DMS 273 (cell line): ENCODE measurements at regions not wholly inside any gene's neighbourhood (a gene's known extent, or its start where the extent isn't known, plus 50 kb on each side); places are given as distances from the start of the nearest gene placed in this dataset.
A peak's percentile ranks its signal among the peaks of the same experiment; 100 is the strongest.

ENCODE experiments used
- DNase-seq: peaks from one replicate; lab custom pipeline; 2025; ENCODE audit not compliant: unreplicated experiment; lab: John Stamatoyannopoulos, UW

DNA sequence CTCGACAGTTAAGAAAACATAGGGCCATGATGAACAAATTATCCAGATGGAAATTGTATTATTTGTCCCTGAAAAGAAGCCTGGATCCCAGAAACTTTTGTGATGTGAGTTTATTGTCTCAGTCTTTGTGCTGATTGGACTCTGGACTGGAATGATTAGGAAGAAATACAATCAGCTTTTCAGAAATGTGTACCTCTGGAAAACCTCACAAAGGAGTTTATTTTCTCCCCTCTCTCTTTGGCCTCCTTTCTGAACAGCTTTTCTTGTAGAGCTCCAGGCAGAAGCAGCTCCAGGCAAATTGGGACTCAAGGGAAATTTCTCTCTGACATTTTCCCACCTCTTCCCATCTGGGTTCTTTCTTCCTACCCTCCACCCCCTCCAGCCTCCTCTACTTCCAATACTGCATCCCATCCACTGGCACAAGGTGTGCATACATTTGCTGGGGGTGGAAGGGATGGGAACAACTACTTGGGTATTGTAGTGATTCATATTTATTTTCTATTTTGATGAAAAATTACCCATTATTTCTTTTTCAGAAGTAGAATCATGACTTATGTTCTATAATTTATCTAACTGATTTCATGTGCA is 119.7 kb downstream of the CD47 start:
- DNase-seq: no peak

DNA sequence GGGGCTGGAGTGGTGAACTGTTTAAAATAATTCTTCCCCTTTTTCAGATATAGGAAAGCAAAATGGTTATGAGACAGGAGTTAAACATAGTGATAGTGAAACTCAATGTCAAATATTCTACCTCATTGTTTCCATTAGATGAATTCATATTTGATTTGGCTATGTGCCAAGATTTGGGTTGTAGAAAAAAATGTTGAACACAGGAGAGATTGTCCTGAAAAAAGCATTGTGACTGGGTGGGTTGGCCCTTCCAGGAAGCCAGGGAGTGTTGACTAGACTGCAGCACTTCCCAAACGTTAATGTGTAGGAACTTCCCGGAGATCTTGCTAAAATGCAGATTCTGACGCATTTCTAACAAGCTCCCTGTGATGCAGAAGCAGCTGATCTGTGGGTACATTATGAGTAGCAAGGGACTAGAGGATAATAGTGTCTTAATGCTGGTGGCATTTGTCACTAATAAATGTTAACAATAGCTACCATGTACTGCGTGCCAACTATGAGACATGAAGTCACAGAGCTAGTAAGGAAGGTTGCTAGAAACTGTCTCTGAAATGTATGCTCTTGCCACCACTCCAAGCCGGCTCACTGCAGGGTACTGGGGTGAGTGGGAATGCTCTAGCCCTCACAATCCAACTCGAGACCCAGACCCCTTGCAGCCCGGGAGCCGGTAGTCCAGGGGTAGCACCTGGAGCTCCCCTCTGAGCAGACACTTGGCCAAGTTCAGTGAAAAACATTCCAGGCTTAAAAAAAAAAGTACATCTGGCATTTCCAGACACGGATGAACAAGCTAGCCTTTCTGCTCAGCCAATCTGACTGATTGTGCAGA is 120.6 kb downstream of the CD47 start:
- no peak for DNase-seq

DNA sequence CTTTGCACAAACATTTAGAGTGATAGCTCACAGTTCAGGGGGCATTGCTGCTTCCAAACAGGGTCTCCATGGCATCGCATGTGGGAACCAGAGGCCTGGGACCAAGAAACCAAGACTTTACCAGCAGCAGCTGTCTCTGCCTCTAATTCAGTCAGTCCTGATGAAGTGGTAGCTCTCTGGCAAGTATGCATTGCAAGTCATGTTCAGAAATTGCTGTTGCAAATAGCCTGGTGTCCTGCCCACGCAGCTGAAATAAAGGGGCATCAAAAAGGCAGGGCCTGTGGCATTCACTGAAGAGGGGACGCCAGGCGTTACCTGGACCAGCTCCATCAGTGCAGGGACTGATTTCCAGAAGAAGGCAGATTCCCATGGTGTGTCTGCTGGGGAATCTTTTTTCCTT is 121.3 kb downstream of the CD47 start:
- DNase-seq: no peak

DNA sequence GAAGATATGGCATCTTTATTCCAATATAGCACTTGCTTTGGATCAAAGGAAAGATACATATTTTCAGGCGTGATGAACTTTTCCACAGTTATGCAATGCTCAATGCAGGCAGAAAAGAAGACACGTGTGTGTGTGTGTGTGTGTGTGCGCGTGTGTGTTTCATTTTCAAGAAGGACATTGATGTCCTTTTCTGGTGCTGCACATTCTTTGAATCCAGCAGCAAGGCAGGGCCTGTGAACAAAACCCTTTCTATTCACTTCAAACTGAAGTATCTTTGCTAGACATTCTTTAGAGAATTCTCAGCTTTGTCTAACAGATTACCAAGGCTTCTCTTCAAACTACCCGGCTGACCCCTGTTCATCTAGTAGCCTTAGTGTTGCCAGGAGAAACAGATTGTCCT is 124.6 kb downstream of the CD47 start:
- DNase-seq: no peak

DNA sequence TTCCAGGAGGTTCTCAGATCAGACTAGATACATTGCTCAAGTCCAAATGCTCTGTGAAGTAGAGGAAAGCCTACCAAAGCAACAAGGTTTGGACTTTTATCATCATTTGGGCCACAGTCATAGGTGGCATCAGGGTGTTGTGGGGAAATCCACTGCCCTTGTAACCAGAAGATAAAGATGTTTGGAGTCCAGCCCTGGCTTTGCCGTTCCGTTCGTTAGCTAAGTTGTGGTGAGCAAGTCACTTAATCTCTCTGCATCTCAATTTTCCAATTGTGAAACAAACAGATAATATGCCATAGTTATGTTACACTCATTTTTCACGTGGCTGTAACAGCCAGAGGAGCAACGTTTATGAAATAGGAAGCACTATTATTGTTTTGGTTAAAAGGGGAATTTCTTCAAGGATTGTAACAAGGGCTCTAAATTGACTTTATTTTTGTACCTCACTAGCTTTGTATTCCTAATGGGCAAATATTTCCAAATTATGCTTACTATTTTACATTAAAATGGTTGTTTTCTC is 125.6 kb downstream of the CD47 start:
- DNase-seq: no peak

DNA sequence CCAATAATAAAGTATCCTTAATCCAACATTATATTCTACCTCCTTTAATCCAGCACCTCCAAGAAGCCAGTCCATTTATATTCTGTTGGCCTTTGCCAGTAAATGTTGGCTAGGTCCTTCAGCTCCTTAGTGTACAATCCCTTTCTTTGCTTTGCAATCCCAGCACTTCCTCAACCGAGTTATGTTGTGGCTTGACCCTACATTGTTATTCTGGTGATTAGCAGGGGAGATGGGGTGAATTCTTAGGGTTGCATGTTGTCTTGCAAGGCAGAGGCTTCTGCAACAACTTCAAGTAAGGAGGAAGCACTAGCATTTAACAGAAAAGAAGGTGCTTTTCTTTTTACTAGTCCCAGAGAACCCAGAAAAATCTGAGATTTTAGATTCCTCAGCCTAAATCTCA is 127.2 kb downstream of the CD47 start:
- DNase-seq: no peak

DNA sequence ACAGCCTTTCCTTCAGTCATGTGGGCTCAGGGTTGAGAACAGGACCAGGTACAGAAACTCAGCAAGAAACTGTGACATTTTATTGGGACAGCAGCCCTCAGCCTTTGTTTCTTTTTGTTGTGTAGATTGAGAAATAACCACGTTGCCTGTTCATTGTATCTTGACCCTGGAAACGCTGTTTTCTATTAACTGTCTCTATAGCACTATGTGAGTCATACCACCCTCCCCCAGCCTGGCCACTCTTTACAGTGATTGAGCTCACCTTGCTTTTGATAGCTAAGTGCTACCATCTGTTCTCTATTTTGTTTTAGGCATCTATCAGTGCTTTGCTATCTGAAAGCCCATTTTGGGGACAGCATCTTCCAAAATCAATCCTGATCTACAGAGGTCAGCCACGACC is 127.9 kb downstream of the CD47 start:
- peak; percentile 59 for DNase-seq

DNA sequence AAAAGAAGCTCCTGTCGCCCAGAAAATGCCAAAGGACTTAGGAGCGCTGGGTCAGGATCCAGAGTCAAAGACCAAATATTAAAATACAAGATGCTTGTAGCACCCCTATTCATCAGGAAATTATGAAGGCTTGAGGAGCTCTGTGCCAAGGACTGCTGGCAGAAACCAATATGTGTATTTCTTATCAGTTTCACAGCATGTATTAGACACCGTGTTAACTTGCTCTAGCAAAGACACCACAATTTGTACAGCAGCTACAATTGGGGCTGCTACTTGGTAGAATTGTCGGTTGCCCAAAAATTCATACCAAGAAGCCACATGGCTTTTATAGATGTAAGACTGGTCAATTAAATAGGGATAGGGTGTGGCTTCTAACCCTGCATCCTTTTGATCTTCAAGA is 128.8 kb downstream of the CD47 start:
- DNase-seq: no peak

DNA sequence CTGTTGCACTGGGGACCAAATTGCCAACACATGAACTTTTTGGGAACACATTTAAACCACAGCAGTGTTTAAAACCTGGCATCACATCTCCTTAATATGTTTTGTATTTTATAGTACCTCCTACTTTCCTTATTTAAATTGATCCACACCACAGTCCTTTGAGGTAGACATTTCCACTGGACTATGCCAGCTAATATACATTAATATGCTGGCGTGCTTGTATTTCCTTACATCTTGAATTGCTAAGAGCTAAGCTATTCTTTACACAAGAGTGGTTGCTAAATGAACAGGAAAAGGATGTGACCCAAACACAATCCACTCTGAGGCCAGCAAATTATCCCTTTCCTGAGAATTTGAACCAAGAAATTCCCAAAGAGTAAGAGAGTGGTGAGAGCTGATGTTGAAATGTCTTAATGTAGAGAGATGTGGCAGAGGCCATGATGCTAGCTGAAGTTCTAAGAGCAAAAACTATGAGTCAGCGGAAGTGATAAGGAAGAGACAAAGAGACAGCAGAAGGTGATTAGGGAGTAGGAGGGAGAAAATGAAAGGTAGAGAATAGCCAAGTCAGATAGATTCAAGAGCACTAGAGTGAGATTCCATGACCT is 131.2 kb downstream of the CD47 start:
- no peak for DNase-seq

DNA sequence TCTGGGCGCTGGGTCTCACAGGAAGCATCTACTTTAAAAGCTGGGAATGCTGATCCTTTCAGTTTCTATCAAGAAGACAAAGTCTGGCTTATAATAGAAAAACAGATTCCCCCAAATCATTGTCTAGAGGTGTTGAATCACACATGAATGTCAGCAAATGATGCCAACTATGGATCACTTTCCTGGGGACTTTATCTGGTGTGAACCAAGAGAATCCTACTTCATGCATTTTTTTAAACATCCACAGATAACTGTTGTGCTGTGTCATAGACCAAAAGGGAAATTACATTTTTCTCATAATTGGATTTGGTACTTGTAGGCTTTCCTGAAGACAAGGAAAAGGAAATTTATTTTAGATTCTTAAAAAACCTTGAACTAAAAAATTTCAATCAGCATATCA is 132.7 kb downstream of the CD47 start:
- DNase-seq: no peak

DNA sequence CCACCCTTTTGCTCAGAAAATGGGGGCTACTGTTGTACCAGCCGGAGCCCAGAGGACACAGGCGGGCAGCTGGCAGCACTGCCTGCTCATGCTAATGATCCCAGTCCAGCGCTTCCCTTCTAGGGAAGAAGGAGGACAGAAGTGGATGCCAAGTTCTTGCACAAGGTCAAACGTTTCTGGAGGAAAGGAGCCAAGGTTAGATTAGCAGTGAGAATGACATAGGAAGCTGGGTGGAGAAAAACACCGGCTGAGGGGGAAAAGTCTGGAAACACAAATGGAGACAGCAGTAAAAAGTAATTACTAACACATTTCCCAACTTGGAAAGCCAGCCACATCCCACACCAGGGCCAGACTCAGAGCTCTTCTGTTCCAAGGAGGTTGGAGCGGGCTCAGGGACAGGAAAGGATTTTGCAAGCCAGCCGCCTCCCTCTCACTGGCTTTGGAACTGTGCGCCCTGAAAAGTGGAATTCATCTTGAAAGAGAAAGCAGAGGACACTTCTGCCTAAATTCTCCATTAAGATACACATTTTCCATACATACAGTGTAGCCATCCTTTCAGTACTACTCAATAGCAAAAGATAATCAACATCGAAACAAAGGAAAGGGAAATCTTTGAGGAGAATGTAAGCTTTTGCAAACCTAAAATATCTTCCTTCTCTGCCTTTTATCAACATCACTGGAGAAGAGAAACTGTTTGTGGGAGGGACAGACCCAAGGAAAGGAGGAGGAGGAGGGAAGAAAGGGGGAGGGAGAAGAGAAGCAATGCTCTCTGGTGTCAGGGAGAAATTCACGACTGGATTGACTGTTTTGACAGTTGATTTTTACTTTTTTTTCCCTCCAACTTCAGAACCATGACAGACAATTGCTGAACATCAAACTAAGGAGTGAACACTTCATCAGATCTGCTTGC is 133.6 kb downstream of the CD47 start:
- peak; percentile 49 for DNase-seq

DNA sequence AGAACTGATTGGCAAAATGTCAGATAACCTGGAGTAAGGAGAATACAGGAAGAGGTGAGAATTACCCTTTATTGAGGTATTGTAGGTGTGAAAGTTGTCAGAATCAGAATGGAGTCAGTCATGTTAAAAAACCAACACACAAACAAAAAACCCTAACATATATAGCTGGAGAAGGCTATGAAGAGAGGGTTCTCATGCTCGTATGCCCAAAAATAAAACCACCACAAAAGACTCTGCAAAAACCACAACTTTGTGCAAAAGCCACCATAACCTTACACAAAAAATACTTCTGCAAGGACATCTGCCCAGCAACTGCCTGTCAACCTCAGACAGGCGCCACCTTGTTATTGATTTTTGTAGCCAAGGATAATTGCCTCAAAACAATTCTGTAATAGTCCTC is 136.0 kb downstream of the CD47 start:
- no peak for DNase-seq

DNA sequence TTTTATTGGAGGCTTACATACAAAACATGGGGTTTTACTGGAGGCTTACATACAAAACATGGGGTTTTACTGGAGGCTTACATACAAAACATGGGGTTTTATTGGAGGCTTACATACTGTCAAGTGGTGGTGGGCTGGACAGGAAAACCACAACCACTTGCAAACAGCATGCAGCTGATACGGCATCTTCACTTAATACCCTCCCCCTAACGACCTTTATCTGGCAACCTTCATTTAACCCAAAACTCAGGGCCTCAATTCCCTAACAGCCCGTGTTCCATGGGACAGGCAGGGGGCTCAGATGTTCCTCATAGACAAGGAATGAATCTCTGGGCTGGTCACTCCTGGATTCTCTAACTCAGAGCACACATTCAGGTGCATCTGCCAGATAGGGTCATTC is 137.1 kb downstream of the CD47 start:
- DNase-seq: no peak

DNA sequence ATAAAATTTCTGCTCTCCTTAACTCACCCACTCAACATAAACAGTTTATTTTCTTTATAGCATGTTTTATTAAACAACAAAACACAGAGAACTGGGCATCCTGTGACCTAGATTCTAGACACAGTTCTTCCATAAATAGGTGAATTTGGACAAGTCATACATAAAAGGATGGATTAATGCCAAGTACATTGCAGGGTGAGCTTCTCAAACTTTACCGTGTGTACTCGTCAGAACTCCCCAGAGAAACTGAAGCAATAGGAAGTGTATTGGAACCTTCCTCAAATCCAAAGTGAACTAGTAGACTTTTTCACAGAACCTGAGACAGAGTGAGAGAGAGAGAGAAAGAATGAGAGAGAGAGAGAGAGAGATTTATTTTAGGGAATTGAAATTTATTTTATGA is 139.7 kb downstream of the CD47 start:
- DNase-seq: no peak

DNA sequence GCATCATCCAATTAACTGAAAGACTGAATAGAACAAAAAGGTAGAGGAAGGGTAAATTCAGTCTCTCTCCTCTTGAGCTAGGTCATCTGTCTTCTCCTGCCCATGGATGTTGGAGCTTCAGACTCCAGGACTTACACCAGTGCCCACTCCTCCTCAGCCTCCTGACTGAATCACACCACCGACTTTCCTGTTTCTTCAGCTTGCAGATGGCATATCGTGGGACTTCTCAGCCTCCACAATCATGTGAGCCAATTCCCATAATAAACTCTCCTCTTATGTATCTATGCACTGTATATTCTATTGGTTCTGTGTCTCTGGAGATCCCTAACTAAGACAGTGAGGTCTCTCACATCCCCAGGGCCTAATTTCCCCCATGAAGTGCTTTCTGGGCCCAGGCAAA is 140.4 kb downstream of the CD47 start:
- no peak for DNase-seq

DNA sequence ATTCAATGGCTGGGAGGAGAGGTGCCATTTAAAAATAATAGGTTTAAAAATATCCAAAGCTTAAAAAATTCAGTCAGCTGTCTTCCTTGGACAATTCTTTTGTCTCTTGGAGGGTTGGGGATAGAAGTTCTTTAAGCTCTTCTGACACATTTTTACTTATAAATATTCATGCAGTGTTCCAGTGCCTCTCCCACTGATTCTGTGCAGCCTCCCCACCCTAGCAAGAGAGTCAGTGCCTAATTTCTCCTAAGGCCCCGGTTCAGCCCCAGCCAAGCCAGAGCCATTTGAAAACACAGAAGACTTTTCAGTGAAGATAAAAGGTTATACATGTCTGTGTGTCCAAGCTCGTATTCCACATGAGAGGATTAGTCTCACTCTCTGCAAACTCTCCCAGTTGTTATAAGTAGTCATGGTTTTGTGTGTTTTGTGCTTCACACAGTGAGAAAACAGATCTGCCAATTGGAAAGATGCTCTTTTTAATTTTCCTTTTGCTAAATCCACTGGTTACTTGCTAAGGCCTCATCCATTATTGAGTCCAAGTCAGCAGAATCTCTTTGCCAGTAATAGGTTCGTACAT is 141.3 kb downstream of the CD47 start:
- no peak for DNase-seq

DNA sequence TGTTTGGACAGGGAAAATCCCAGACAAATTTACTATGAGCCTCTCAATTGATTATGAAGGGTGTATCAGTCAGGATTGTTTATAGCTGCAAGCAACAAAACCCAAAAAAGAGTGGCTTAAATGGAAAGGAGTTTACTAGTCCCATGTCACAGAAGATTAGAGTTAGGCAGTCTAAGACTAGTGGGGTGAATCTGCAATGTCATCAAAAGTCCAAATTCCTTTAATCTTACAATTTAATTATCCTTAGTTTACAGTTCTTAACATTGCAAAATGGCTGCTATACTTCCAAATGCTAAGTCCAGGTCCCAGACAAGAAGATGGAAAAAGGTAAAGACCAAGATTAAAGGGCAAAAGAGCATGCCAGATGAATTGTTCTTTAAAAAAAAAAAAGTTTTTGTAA is 143.6 kb downstream of the CD47 start:
- DNase-seq: no peak

DNA sequence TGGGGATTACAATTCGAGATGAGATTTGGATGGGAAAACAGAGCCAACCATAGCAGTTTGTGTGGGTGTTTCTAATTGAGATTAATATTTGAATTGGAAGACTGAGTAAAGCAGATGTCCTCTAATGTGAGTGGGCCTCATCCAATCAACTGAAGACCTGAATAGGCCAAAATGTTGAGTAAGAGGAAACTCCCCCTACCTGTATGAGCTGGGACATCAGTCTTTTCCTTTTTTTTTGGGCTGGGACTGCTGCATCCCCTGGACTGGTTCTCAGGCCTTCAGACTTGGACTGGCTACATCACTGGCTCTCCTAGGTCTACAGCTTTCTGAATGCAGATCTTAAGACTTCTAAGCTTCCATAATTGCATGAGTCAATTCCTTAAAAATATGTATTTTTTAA is 144.1 kb downstream of the CD47 start:
- peak; percentile 12 for DNase-seq

DNA sequence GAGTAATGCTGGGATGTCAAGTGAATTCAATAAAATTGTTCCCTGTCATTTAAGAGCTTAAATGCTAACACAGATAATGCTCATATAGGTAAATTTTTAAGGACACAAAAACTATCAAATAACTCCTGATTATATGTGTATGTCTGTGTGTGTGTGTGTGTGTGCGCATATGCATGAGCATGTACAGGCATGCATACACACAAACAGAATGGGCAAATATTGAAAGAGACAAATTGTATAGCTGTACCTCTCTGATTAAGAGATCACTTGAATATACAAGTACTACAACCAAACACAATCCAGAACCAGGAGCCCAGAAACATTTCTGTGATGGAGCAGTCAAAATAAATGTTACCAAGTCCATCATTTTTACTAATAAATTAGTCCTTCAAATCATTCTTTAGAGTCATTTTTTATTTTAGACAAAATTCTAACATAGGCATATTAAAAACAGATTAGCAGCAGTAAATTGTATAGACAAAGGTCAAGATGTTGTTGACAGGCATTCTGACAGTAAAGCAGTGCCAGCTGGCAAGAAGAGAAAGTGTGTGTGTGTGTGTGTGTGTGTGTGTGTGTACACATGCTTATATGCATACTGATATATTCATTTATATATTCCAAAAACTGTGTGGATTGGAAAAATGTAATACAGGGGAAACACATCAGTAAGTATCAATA is 145.3 kb downstream of the CD47 start:
- DNase-seq: no peak

DNA sequence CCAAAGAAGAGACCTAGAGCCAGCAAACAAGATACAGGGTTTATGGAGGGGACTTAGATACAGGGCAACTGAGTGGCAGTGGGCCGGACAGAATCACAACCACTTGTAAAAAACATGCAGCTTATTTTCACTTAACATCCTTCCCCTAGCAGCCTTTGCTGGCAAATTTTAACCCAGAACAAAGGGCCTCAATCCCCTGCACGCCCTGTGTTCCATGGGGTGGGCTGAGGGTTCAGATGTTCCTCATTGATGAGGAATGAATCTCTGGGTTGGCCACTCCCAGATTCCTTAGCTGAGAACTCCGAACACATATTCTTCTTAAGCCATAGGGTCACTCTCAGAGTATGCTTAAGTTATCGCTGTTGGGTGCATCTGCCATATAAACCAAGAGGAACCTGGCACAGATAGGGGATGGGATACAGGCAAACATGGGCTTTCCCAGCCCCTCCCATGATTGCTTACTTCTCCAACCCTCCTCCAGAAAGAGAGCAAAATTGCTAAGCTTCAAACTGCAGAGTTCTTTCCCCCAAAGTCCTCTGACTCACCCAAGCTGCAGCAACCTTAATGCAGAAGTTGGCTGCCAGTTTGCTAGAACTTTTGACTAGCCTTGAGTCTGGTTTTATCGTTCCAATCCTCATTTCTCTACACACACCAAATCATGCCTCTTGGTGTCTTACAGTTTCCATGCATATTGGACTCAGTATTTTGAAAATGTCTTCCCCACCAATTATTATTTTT is 146.9 kb downstream of the CD47 start:
- DNase-seq: no peak
